ENCODE measurements at regions not wholly inside any gene's neighbourhood (a gene's known extent, or its start where the extent isn't known, plus 50 kb on each side); places are given as distances from the start of the nearest gene placed in this dataset.

DNA sequence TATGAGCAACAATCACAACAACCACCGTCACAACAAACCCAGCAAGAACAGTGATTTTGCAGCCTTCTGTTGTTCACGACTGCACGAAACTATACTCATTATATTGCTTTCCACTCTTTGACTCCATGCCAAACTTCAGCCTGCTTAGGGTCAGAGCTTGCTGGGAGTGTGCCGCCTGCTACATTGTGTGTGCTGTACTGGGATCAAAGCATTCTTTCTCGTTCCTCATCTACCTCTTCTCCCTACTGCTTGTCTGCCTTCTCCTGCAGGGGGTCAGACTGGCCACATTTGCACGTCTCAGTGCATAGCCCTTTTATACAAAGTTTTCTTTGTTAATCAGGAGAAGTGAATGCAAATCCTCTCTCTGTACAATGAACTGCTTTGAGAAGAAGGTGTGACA lies 401.6 kb upstream of the CITED2 start:
- H3K27ac ChIP-seq (ENCODE audit: low read depth, low read length) = no peak overlapping the region
- H3K9me2 ChIP-seq (replicated peaks; ENCODE audit: insufficient read depth, low read length) = no peaks in the 10 kb centered on the region
- H2AFZ ChIP-seq (ENCODE audit: low read depth, low read length, severe bottlenecking) = no peak overlapping the region
- H3K27me3 ChIP-seq (ENCODE audit: low read length) = no peaks in the 10 kb centered on the region
- H3K9ac ChIP-seq (ENCODE audit: low read length) = no peak overlapping the region
- no peak overlapping the region for H3K4me3 ChIP-seq (ENCODE audit: insufficient read depth, low read length, poor library complexity, severe bottlenecking)
- no peak for TF ChIP-seq EZH2phosphoT487 (conservative IDR thresholded peaks at IDR 0.05; ENCODE audit: low read length)
- TF ChIP-seq, protein P1, sequence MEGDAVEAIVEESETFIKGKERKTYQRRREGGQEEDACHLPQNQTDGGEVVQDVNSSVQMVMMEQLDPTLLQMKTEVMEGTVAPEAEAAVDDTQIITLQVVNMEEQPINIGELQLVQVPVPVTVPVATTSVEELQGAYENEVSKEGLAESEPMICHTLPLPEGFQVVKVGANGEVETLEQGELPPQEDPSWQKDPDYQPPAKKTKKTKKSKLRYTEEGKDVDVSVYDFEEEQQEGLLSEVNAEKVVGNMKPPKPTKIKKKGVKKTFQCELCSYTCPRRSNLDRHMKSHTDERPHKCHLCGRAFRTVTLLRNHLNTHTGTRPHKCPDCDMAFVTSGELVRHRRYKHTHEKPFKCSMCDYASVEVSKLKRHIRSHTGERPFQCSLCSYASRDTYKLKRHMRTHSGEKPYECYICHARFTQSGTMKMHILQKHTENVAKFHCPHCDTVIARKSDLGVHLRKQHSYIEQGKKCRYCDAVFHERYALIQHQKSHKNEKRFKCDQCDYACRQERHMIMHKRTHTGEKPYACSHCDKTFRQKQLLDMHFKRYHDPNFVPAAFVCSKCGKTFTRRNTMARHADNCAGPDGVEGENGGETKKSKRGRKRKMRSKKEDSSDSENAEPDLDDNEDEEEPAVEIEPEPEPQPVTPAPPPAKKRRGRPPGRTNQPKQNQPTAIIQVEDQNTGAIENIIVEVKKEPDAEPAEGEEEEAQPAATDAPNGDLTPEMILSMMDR (IDR thresholded peaks at IDR 0.05; ENCODE audit: insufficient read depth, low read length, poor library complexity, severe bottlenecking) = no peak
- H4K20me1 ChIP-seq (ENCODE audit: low read depth, low read length) = no peaks in the 10 kb centered on the region
- H3F3A ChIP-seq (ENCODE audit: insufficient read depth) = no peaks in the 10 kb centered on the region
- no peak overlapping the region for H3K4me2 ChIP-seq (ENCODE audit: low read depth, low read length, poor library complexity, severe bottlenecking)
- H3K36me3 ChIP-seq (ENCODE audit: low read length) = no peaks in the 10 kb centered on the region
- H3K9me3 ChIP-seq (ENCODE audit: insufficient read depth, low read length) = no peaks in the 10 kb centered on the region
- H3K79me2 ChIP-seq (ENCODE audit: insufficient read depth, low read length) = no peaks in the 10 kb centered on the region

DNA sequence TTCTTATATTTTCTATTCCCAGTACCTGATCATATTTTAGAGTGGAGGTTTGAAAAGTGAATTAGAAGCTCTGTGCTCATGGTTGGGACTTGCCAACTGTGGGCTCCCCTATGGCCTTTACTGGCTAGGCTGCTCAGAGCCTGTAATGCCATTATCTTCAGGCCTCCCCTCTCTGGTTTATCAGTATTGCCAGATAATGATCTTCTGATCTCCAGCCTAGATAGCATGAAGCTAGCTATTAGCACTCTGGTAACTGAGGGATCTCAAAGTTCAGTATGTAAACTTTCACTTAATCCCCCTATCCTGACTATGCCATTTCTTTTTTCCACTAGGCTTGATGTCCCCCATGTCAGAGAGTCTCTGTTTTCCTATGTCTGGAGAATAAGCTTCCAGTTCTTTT lies 393.7 kb upstream of the CITED2 start:
- no peaks in the 10 kb centered on the region for H3K36me3 ChIP-seq (ENCODE audit: low read length)
- H3K4me2 ChIP-seq (ENCODE audit: low read depth, low read length, poor library complexity, severe bottlenecking) = no peak overlapping the region
- H3F3A ChIP-seq (ENCODE audit: insufficient read depth) = no peaks in the 10 kb centered on the region
- no peak overlapping the region for H3K4me3 ChIP-seq (ENCODE audit: insufficient read depth, low read length, poor library complexity, severe bottlenecking)
- no peaks in the 10 kb centered on the region for H3K79me2 ChIP-seq (ENCODE audit: insufficient read depth, low read length)
- H3K27ac ChIP-seq (ENCODE audit: low read depth, low read length) = no peak overlapping the region
- no peak for TF ChIP-seq EZH2phosphoT487 (conservative IDR thresholded peaks at IDR 0.05; ENCODE audit: low read length)
- TF ChIP-seq, protein P1 (IDR thresholded peaks at IDR 0.05; ENCODE audit: insufficient read depth, low read length, poor library complexity, severe bottlenecking) = no peak
- H3K9me2 ChIP-seq (replicated peaks; ENCODE audit: insufficient read depth, low read length) = no peaks in the 10 kb centered on the region
- H3K9ac ChIP-seq (ENCODE audit: low read length) = no peak overlapping the region
- no peaks in the 10 kb centered on the region for H3K27me3 ChIP-seq (ENCODE audit: low read length)
- no peaks in the 10 kb centered on the region for H4K20me1 ChIP-seq (ENCODE audit: low read depth, low read length)
- H2AFZ ChIP-seq (ENCODE audit: low read depth, low read length, severe bottlenecking) = no peak overlapping the region
- no peaks in the 10 kb centered on the region for H3K9me3 ChIP-seq (ENCODE audit: insufficient read depth, low read length)

DNA sequence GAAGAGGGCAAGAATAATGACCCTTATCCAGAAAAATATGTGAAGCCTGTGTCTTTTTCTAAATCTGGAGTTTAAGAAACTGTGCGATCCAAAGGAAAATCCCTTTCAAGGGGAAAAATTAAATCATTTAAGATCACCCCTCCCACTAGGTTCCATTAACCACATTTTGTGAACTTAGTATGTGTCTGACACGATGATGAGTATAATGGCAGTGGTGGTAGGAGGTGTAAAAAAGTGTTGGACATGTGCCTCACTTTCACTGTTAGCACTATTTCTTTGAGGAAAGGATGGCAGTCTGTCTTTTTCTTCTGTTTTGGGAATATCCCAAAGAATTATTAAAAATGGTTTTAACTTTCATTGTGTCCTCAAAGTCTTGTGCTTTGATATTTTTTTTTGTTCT lies 392.3 kb upstream of the CITED2 start:
- Histone ChIP-seq H2AFZ (ENCODE audit: low read depth, low read length, severe bottlenecking) (no peak overlapping the region), H3K4me3 (ENCODE audit: insufficient read depth, low read length, poor library complexity, severe bottlenecking) (no peak overlapping the region), H3K79me2 (ENCODE audit: insufficient read depth, low read length) (no peaks in the 10 kb centered on the region), H3K27ac (ENCODE audit: low read depth, low read length) (no peak overlapping the region), H3K9ac (ENCODE audit: low read length) (no peak overlapping the region), H3K9me3 (ENCODE audit: insufficient read depth, low read length) (no peaks in the 10 kb centered on the region), H3K27me3 (ENCODE audit: low read length) (no peaks in the 10 kb centered on the region), H3K36me3 (ENCODE audit: low read length) (no peaks in the 10 kb centered on the region), H3K9me2 (replicated peaks; ENCODE audit: insufficient read depth, low read length) (no peaks in the 10 kb centered on the region), H4K20me1 (ENCODE audit: low read depth, low read length) (no peaks in the 10 kb centered on the region), H3K4me2 (ENCODE audit: low read depth, low read length, poor library complexity, severe bottlenecking) (no peak overlapping the region), H3F3A (ENCODE audit: insufficient read depth) (no peaks in the 10 kb centered on the region)
- TF ChIP-seq, protein P1 (IDR thresholded peaks at IDR 0.05; ENCODE audit: insufficient read depth, low read length, poor library complexity, severe bottlenecking) = no peak
- no peak for TF ChIP-seq EZH2phosphoT487 (conservative IDR thresholded peaks at IDR 0.05; ENCODE audit: low read length)
